GM12878 (cell line): ENCODE measurements at regions not wholly inside any gene's neighbourhood (a gene's known extent, or its start where the extent isn't known, plus 50 kb on each side); places are given as distances from the start of the nearest gene placed in this dataset.

Experiments used
- ATAC-seq: fragments of 200-7000 bp; cut with Tn5 transposase; 3 replicates; pipeline ENCODE4 v1.9.1; 2020; ENCODE audit warnings: mild to moderate bottlenecking, moderate library complexity
- BruUV-seq: library from RNA; stranded (reverse); fragments of 400-500 nt; replicated peaks from 2 replicates; lab custom pipeline; 2021; lab: Mats Ljungman, UMichigan
- CTCF ChIA-PET: fragments of 300-600 bp; sonication (Branson Sonifier 250); formaldehyde crosslinking; extraction: SDS; loops from one replicate; lab custom pipeline; 2021; ENCODE audit warnings: inconsistent platforms; lab: Yijun Ruan, JAX
- POLR2A ChIA-PET: fragments of 350-600 bp; formaldehyde crosslinking; extraction: SDS; loops from one replicate; lab custom pipeline; 2021; ENCODE audit warnings: inconsistent platforms; lab: Charles Lee
- RAD21 ChIA-PET: fragments of 300-600 bp; sonication (Branson Sonifier 250); formaldehyde crosslinking; loops from one replicate; lab custom pipeline; 2023; ENCODE audit warnings: antibody characterized with exemption; ENCODE audit not compliant: unreplicated experiment; lab: Charles Lee
- SMC1A ChIA-PET: fragments of 300-600 bp; sonication (Branson Sonifier 250); formaldehyde crosslinking; loops from one replicate; lab custom pipeline; 2023; ENCODE audit not compliant: unreplicated experiment, uncharacterized antibody; lab: Charles Lee
- DNase-seq: peaks from one replicate; pipeline ENCODE4 v3.0.0-alpha.2; 2011; ENCODE audit warnings: low read depth, low spot score
- FAIRE-seq: peaks from 3 replicates; lab custom pipeline; 2011; peaks lifted over from hg19 to GRCh38; lab: Jason Lieb, UNC
- H2AFZ ChIP-seq: 2 replicates; pipeline ENCODE4 v1.6.0; 2011; ENCODE audit warnings: low read depth, low read length, control low read depth; ENCODE audit not compliant: control insufficient read depth
- H3K27ac ChIP-seq: 2 replicates; pipeline ENCODE4 v1.5.1; 2011; ENCODE audit warnings: control low read depth; ENCODE audit not compliant: control insufficient read depth, insufficient read depth
- H3K27me3 ChIP-seq, 2 experiments: replicated peaks in 1 of 2; 2 replicates each; pipeline versions ENCODE4 v1.6.0 to v1.6.1; 2011; ENCODE audit warnings: low read length in 1 of 2; ENCODE audit not compliant: control insufficient read depth in 2 of 2, insufficient read depth in 2 of 2
- H3K36me3 ChIP-seq, 2 experiments: 2 replicates each; pipeline ENCODE4 v1.5.1; 2011; ENCODE audit warnings: low read length in 1 of 2; ENCODE audit not compliant: control insufficient read depth in 2 of 2, insufficient read depth in 2 of 2
- H3K4me1 ChIP-seq: 2 replicates; pipeline ENCODE4 v1.6.1; 2011; ENCODE audit warnings: mild to moderate bottlenecking, low read length, moderate library complexity, mixed read lengths; ENCODE audit not compliant: control insufficient read depth, insufficient read depth
- H3K4me2 ChIP-seq: 2 replicates; pipeline ENCODE4 v1.6.0; 2011; ENCODE audit warnings: control low read depth; ENCODE audit not compliant: control insufficient read depth, insufficient read depth
- H3K4me3 ChIP-seq: fragments of 200-600 bp; sonication (generic); 2 replicates; pipeline ENCODE4 v1.5.1; 2016
- H3K79me2 ChIP-seq: 2 replicates; pipeline ENCODE4 v1.6.0; 2011; ENCODE audit warnings: low read length; ENCODE audit not compliant: control insufficient read depth, insufficient read depth
- H3K9ac ChIP-seq: 2 replicates; pipeline ENCODE4 v1.8.0; 2011; ENCODE audit warnings: low read length, control low read depth, mixed read lengths; ENCODE audit not compliant: control insufficient read depth, insufficient read depth
- H3K9me3 ChIP-seq: replicated peaks from 3 replicates; pipeline ENCODE4 v1.5.1; 2011; ENCODE audit warnings: mild to moderate bottlenecking, low read length; ENCODE audit not compliant: control insufficient read depth, insufficient read depth
- H4K20me1 ChIP-seq: 2 replicates; pipeline ENCODE4 v1.6.0; 2011; ENCODE audit not compliant: control insufficient read depth, insufficient read depth
- ATF7 ChIP-seq: fragments of 450-650 bp; IDR thresholded peaks from 2 replicates; pipeline ENCODE4 v1.6.1; 2016; ENCODE audit warnings: low read depth, mild to moderate bottlenecking
- BHLHE40 ChIP-seq, 2 experiments: fragments of 450-650 bp in 1 of 2; IDR thresholded peaks; 2 replicates each; pipeline ENCODE4 v1.6.1; 2011 to 2017; ENCODE audit warnings: low read depth in 2 of 2, borderline replicate concordance in 1 of 2, improper control_type of control experiment in 1 of 2, low read length in 1 of 2, mild to moderate bottlenecking in 1 of 2
- CHD2 ChIP-seq: IDR thresholded peaks from 2 replicates; pipeline ENCODE4 v1.6.1; 2011; ENCODE audit warnings: low read depth, low read length, improper control_type of control experiment, borderline replicate concordance
- CHD4 ChIP-seq: fragments of 200-600 bp; sonication (generic); IDR thresholded peaks from 2 replicates; pipeline ENCODE4 v1.6.1; 2016; ENCODE audit warnings: mild to moderate bottlenecking
- CREB1 ChIP-seq: IDR thresholded peaks from 2 replicates; pipeline ENCODE4 v1.6.1; 2012; ENCODE audit warnings: low read depth, mild to moderate bottlenecking, inconsistent platforms
- EED ChIP-seq: sonication (generic); IDR thresholded peaks from 2 replicates; pipeline ENCODE4 v1.6.1; 2016; ENCODE audit warnings: antibody characterized with exemption, low read depth
- EGR1 ChIP-seq, 2 experiments: IDR thresholded peaks; 1 replicate in 1 of 2; 2 replicates in 1 of 2; pipeline ENCODE4 v1.6.1; 2011 to 2012; ENCODE audit warnings: low read depth in 2 of 2, low read length in 2 of 2, borderline replicate concordance in 1 of 2, mild to moderate bottlenecking in 1 of 2, moderate library complexity in 1 of 2
- ESRRA ChIP-seq: IDR thresholded peaks from 2 replicates; pipeline ENCODE4 v1.6.1; 2012; ENCODE audit warnings: mild to moderate bottlenecking, low read length, improper control_type of control experiment
- HDAC6 ChIP-seq: fragments of 200-600 bp; sonication (generic); IDR thresholded peaks from one replicate; pipeline ENCODE4 v1.8.0; 2017; ENCODE audit warnings: antibody characterized with exemption; ENCODE audit not compliant: unreplicated experiment
- NFXL1 ChIP-seq: fragments of 450-650 bp; IDR thresholded peaks from 2 replicates; pipeline ENCODE4 v1.6.1; 2017; ENCODE audit warnings: antibody characterized with exemption, mild to moderate bottlenecking, borderline replicate concordance
- NRF1 ChIP-seq: conservative IDR thresholded peaks from 2 replicates; pipeline ENCODE4 v1.6.1; 2011; ENCODE audit warnings: mild to moderate bottlenecking, low read depth, low read length, improper control_type of control experiment
- PRDM15 ChIP-seq: fragments of 450-650 bp; formaldehyde crosslinking; IDR thresholded peaks from 2 replicates; pipeline ENCODE4 v1.4.0; 2020; ENCODE audit warnings: mild to moderate bottlenecking, moderate library complexity
- SMAD1 ChIP-seq: fragments of 450-650 bp; IDR thresholded peaks from 2 replicates; pipeline ENCODE4 v1.6.1; 2018; ENCODE audit warnings: mild to moderate bottlenecking, low read depth; ENCODE audit not compliant: partially characterized antibody
- SP1 ChIP-seq: IDR thresholded peaks from one replicate; pipeline ENCODE4 v1.6.1; 2011; ENCODE audit warnings: low read depth, low read length
- SPI1 ChIP-seq: IDR thresholded peaks from 2 replicates; pipeline ENCODE4 v1.6.1; 2011; ENCODE audit warnings: low read depth, mild to moderate bottlenecking, low read length, moderate library complexity, borderline replicate concordance; ENCODE audit not compliant: insufficient read depth
- WRNIP1 ChIP-seq: IDR thresholded peaks from 2 replicates; pipeline ENCODE4 v1.6.1; 2011; ENCODE audit warnings: low read depth, low read length, improper control_type of control experiment, borderline replicate concordance
- ZZZ3 ChIP-seq: IDR thresholded peaks from 2 replicates; pipeline ENCODE4 v1.6.1; 2011; ENCODE audit warnings: low read depth; ENCODE audit not compliant: control insufficient read depth, insufficient read length
- WGBS: methylation state at CpG from one replicate; pipeline ENCODE4 v1.1.6; 2016; ENCODE audit warnings: low lambda C conversion rate; ENCODE audit not compliant: insufficient replicate concordance, insufficient coverage; ENCODE audit errors: missing lambda C conversion rate; 5-methylcytosine and 5-hydroxymethylcytosine counted together
- in situ Hi-C: fragments of 300-500 bp; cut with MboI; formaldehyde crosslinking; loops from 9 replicates; pipeline ENCODE4 v1.14.3; 2018; ENCODE audit warnings: mixed read lengths
- intact Hi-C: fragments of 100-400 bp; cut with micrococcal nuclease; formaldehyde crosslinking; loops from one replicate; pipeline ENCODE4 v1.14.2; 2022; ENCODE audit not compliant: unreplicated experiment
- TF ChIP-seq, protein P1 (sequence below): fragments of 150-350 bp; IDR thresholded peaks from 2 replicates; pipeline ENCODE4 v1.6.1; 2014; ENCODE audit warnings: mild to moderate bottlenecking, low read depth, low read length

GRCh38 chr14:38363217-38363616, 107.3 kb upstream of the CLEC14A start (continued):
- no peak for TF ChIP-seq SP1
- no peak for TF ChIP-seq CREB1

- ChIA-PET RAD21 (no interaction called here), SMC1A (no interaction called here), POLR2A (no interaction called here)
- in situ Hi-C loops: no loop called here
- H3K9me3 ChIP-seq: no peaks in the 10 kb centered on the region
- no peak overlapping the region for H3K4me2 ChIP-seq
- intact Hi-C loops: no loop called here
- WGBS: 0% methylated on average over 1 of the region's 1 CpG
- no peaks in the 10 kb centered on the region for H4K20me1 ChIP-seq
- DNase-seq (no peak), FAIRE-seq (no peak)
- H3K27me3 ChIP-seq: no peaks in the 10 kb centered on the region
- H3K27ac ChIP-seq: no peak overlapping the region
- H3K36me3 ChIP-seq: no peaks in the 10 kb centered on the region
- BruUV-seq: no TSS peak
- H3K4me1 ChIP-seq: no peaks in the 10 kb centered on the region
- TF ChIP-seq WRNIP1 (no peak), CHD2 (no peak), BHLHE40 (IDR thresholded peaks at IDR 0.05; ENCODE audit: borderline replicate concordance in 1 of 2, low read depth in 2 of 2, low read length in 1 of 2) (no peak), CHD4 (no peak), NRF1 (no peak), SPI1 (no peak), EED (no peak), PRDM15 (CRISPR knock-in tag) (no peak), ESRRA (no peak), EGR1 (IDR thresholded peaks at IDR 0.05; ENCODE audit: borderline replicate concordance in 1 of 2, low read depth in 2 of 2, low read length in 2 of 2) (no peak), NFXL1 (no peak), HDAC6 (no peak), ATF7 (no peak), SMAD1 (no peak), ZZZ3 (no peak)
- TF ChIP-seq, protein P1, sequence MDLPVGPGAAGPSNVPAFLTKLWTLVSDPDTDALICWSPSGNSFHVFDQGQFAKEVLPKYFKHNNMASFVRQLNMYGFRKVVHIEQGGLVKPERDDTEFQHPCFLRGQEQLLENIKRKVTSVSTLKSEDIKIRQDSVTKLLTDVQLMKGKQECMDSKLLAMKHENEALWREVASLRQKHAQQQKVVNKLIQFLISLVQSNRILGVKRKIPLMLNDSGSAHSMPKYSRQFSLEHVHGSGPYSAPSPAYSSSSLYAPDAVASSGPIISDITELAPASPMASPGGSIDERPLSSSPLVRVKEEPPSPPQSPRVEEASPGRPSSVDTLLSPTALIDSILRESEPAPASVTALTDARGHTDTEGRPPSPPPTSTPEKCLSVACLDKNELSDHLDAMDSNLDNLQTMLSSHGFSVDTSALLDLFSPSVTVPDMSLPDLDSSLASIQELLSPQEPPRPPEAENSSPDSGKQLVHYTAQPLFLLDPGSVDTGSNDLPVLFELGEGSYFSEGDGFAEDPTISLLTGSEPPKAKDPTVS: no peak
- TF ChIP-seq, all 136 proteins: peak for 0
- H2AFZ ChIP-seq: no peak overlapping the region
- no peak overlapping the region for H3K9ac ChIP-seq
- ATAC-seq: no peak
- no peak overlapping the region for H3K4me3 ChIP-seq
- CTCF ChIA-PET: no interaction called here
- no peaks in the 10 kb centered on the region for H3K79me2 ChIP-seq
Observed at GRCh38 chr14:38357557-38357956, 101.7 kb upstream of the CLEC14A start.
